GM19463 (cell line): ENCODE measurements at regions not wholly inside any gene's neighbourhood (a gene's known extent, or its start where the extent isn't known, plus 50 kb on each side); places are given as distances from the start of the nearest gene placed in this dataset.

Experiments used
- ATAC-seq: cut with Tn5 transposase; IDR thresholded peaks from one replicate; pipeline ENCODE4 v1.9.1; 2021; ENCODE audit warnings: mild to moderate bottlenecking, moderate library complexity; ENCODE audit not compliant: unreplicated experiment

DNA sequence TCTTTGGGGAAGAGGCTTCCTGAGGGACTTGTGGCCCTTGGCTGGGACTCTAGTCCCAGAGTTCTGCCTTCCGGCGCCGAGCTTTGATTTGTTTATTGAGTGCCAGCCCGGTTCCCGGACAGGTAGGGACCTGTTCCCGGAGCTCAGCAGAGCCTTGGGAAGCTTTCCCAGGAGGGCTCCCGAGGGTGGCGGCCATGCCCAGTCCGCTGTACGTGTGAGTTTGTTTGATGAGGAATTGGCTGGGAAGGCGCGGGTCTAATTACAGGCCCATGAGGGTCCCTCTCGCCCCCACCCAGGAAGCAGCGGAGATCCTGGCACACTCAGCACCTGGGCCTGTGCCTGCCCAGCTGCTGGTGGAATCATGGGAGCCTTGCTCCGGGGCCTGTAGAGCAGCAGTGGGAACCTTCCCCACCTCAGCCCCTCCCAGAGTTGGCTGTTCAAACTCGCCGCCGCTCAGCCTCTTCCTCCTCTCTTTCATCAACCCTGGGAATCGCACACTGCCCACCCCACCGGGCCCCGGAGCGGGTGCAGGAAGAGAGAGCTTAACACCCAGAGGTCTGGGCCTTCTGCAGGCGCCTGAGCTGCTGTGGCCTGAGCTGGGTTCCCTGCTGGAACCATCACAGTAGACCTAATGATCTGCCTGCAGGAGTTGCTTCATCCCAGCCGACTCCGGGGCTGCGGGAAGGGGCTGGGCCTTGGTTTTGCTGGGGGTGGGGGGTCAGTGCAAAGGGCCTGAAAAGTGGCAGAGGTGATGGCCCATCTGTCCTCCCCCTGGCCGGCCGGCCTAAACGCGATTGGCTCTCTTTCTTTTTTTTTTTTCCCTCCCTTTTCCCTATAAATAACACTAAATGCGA lies 313.7 kb downstream of the SEC14L1 start:
- no peak for ATAC-seq

DNA sequence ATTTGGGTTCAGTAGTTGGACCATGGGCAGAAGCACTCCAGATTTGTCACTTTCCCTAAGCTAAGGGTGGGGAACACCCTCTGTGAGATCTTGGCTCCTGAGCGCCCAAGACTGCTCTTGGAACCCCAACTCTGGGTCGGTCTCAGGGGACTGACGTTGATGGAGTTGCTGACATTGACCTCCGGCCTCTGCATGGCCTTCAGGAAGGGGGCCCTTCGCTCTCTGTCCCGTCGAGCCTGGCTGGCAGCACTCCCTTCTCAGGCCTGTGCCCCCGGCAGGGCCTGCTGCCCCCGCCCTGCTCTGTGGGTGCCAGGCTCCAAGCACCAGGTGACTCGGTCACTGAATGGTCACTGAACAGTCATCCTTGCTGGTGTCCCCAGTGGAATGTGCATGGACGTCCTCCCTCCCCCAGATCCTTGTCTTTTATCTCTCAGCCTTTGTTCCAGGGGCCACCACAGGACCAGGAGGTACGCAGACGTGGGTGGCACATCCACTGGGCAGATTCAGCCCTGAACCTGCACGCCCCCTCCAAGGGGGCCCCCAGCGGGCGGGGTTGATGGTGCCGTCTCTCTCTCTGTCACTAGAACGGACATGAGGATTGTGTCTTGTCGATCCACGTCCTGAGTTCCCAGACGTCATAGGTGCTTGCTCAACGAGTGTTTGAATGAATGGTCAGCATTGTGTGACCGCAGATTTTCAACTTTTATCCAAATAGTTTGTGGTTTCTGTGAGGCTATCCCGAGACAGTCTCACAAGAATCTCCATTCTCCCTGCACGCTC lies 314.5 kb downstream of the SEC14L1 start:
- ATAC-seq, result no peak

- no peak for ATAC-seq
Observed at GRCh38 chr17:77455891-77456260, 315.1 kb downstream of the SEC14L1 start.

GRCh38 chr17:77456271-77456950 lies 315.6 kb downstream of the SEC14L1 start:
- no peak for ATAC-seq

DNA sequence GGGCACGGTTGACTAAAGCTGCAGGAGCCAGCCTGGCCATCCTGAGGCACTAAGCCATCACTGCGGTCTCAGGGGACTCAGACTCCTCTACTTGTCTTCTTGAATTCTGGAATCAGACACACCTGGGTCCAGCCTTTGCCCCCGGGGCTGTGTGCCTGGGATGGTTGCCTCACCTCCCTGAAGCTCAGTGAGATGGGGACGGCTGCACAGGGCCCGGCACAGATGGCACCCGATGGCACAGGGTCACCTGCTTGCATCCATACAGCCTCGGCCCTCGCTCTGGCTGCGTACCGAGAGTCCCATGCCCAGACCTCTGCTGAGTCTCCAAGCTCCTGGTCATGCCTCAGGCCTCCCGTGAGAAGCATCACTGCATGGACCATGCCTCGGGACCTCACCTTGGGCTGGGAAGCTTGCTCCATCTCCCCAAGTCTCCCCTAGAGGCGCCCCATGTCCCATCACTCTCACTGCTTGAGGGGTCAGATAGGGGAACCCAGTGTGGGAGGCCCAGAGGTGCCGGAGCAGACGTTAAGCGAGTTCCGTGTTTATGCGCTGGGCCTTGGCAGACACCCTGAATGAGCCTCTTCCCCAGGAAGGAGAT lies 316.3 kb downstream of the SEC14L1 start:
- no peak for ATAC-seq

GRCh38 chr17:77457572-77458201 lies 316.9 kb downstream of the SEC14L1 start:
- ATAC-seq, result no peak

DNA sequence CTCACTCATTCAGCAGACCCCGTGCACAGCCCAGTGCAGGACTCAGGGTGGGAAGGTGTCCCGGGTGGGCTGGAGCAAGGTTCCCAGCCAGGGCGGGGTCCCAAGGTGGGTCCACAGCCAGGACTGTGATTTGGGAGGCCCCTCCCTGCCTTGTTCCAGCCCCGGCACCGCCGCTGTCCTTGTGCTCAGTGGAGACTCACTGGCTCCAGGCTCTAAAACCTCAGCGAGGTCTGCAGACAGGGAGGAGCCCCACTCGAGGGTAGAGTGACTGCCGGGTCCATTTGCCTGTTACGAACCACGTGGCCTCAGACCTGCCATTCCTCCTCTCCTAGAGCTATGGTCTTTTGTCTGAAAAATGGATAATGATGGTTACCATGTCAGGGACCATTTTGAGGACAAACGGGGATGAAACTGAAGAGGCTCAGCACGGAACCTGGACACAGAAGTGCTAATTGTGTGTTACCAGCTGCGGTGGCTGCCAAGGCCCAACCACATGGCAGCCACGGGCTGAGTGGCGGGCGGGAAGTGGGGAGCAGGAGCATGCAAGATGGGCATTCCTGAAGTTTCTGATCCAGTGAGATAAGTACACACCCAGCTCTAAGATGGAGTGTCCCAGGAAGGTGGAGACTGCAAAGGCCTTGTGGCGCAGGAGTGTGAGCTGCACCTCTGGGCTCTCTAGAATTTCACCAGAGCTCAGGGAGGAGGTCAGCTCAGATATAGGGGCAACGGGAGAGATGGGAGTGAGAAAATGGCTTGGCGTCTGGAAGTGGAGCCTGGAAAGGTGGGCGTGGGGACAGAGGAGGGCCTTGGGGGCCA lies 317.6 kb downstream of the SEC14L1 start:
- ATAC-seq, result no peak

DNA sequence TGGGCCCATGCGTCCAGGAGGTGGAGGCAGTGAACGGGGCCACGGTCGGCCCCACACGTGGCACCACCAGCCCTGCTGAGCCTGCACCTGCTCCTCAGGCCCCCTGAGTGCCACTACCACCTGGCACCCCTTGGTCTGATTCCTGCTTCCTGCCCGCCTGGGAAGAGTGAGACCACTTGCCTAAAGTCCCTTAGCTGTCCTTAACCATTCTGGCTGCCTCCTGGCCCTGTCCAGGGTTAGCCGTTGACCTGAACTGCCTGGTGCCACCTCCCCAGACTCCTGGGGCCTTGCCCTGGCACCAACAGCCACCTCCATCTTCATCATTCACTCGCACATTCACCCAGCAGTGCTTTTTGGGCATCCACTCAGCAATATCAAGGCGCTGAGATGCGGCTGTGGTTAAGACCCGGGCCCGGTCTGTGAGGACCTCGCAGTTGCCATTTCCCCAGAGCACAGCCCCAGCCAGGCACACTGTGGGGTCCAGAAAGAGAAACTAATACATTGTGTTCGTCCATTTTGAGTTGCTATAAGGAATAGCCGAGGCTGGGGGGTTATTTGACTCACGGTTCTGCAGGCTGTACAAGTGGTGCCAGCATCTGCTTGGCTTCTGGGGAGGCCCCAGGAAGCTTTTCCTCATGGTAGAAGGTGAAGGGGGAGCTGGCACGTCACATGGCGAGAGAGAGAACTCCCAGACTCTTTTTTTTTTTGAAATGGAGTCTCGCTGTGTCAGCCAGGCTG lies 318.4 kb downstream of the SEC14L1 start:
- no peak for ATAC-seq

- ATAC-seq, result no peak
Observed at GRCh38 chr17:77460514-77461046, 319.8 kb downstream of the SEC14L1 start.

- no peak for ATAC-seq
Observed at GRCh38 chr17:77461277-77462057, 320.7 kb downstream of the SEC14L1 start.

GRCh38 chr17:77462090-77462489 lies 321.3 kb downstream of the SEC14L1 start:
- ATAC-seq, result peak; percentile 39

- no peak for ATAC-seq
Observed at GRCh38 chr17:77462553-77463497, 322.1 kb downstream of the SEC14L1 start.

DNA sequence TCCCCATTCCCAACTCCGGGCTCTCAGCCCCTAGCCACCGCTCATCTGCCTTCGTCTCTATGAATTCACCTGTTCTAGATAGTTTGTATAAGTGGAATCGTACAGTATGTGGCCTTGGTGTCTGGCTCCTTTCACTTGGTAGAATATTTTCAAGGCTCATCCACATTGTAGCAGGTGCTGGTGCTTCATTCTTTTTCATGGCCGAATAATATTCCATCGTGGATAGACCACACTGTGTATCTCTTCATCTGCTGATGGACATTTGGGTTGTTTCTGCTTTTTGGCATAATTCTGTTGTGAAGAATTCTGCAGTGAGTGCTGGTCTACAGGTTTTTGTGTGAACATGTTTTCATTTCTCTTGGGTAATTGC lies 324.2 kb downstream of the SEC14L1 start:
- ATAC-seq, result no peak

GRCh38 chr17:77465358-77466041 lies 324.7 kb downstream of the SEC14L1 start:
- peak; percentile 62 for ATAC-seq

DNA sequence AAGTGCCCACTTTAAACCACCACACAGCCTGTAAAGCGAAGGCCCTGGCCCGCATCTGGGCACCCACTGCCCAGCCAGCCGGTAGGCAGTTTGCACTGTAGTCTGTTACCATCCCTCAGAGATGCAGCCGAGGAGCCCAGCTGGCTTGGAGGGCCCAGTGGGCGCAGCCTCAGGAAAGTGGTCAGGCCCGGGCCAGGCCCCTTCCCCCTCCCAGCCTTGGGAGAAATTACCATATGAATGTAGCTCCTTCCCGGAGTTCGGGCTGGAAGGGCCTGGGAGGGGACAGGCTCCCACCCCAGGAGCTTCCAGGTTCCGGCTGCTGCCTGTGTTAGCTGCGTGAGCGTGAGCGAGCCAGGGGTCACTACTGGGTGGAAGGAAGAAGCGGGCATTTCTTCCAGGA lies 325.4 kb downstream of the SEC14L1 start:
- no peak for ATAC-seq

- no peak for ATAC-seq
Observed at GRCh38 chr17:77466596-77467223, 325.9 kb downstream of the SEC14L1 start.
